ENCODE measurements at regions not wholly inside any gene's neighbourhood (a gene's known extent, or its start where the extent isn't known, plus 50 kb on each side); places are given as distances from the start of the nearest gene placed in this dataset.

DNA sequence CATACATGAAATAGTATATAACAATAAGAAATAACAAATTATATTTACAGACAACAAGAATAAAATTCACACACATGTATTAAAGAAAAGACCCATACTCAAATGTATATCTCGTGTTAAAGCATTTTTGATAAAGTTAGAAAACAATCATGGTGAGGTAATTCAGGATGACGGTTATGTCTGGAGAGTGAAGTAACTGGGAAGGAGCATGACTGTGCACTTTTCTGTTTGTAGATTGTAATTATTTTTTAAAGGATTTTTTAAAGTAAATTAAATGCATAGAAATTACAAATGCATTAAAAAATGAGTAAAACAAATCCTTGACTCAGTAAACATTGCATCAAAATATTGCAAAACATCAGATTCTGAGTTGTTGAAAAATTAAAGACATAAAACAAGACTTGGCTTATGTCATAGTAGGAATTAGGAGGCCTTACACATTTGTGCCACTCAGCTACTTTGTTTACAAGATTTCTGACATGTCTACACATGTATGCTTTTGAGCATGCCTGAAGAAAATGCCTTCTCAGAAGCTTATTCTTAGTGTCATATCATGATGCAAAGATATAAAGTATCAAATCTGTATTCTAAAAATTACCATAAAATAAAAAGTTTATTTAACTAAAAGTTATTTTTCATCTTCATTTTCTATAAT is 1325.1 kb downstream of the SLC16A7 start:
- no peak for DNase-seq (ENCODE audit: insufficient read length, low spot score)
- TF ChIP-seq, protein P1, sequence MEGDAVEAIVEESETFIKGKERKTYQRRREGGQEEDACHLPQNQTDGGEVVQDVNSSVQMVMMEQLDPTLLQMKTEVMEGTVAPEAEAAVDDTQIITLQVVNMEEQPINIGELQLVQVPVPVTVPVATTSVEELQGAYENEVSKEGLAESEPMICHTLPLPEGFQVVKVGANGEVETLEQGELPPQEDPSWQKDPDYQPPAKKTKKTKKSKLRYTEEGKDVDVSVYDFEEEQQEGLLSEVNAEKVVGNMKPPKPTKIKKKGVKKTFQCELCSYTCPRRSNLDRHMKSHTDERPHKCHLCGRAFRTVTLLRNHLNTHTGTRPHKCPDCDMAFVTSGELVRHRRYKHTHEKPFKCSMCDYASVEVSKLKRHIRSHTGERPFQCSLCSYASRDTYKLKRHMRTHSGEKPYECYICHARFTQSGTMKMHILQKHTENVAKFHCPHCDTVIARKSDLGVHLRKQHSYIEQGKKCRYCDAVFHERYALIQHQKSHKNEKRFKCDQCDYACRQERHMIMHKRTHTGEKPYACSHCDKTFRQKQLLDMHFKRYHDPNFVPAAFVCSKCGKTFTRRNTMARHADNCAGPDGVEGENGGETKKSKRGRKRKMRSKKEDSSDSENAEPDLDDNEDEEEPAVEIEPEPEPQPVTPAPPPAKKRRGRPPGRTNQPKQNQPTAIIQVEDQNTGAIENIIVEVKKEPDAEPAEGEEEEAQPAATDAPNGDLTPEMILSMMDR (IDR thresholded peaks at IDR 0.05; ENCODE audit: insufficient read depth, missing control alignments): no peak
- FAIRE-seq: no peak

DNA sequence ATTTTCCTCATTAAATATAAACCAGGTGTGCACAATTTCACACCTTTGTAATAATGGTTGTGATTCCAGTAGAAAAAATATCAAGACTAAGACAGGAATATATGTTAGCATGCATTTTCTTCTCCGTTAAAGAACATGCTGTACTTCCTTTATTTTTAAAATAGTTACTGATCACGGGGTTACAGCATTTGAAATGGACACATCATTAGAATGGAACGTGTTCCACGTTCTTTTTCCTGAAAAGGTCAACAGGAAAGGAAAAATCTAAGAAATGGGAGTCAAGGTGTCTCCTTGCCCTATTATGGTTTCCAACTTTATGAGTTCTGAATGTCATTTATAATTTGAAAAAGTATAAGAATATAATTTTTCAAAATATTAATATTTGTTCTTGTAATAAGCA is 1325.7 kb downstream of the SLC16A7 start:
- FAIRE-seq (no peak), DNase-seq (ENCODE audit: insufficient read length, low spot score) (no peak)
- TF ChIP-seq, protein P1 (IDR thresholded peaks at IDR 0.05; ENCODE audit: insufficient read depth, missing control alignments): no peak

GRCh38 chr12:60926256-60926655 is 1330.4 kb downstream of the SLC16A7 start:
- TF ChIP-seq, protein P1 (IDR thresholded peaks at IDR 0.05; ENCODE audit: insufficient read depth, missing control alignments): no peak
- DNase-seq (ENCODE audit: insufficient read length, low spot score) (no peak), FAIRE-seq (peak; percentile 70)

DNA sequence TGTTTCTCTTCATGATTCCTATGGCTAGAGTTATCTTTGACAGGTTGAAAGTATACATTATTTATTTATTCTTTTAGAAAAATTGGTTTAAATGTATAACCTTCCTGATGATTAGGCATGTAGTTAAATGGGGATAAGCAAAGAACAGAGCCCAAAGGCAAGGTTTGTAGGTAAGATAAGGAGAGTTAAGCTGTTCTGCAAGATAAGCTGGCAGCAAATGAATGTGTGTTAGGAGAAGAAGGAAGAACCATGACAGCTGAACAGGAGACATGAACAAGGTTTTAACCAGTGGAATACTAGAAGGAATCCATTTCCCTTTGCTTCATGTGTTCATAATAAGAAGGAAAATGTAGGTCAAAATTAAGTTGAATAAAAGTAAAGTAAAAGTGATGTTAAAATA is 1330.1 kb upstream of the USP15 start:
- FAIRE-seq (no peak), DNase-seq (ENCODE audit: insufficient read length, low spot score) (no peak)
- TF ChIP-seq, protein P1 (IDR thresholded peaks at IDR 0.05; ENCODE audit: insufficient read depth, missing control alignments): no peak

DNA sequence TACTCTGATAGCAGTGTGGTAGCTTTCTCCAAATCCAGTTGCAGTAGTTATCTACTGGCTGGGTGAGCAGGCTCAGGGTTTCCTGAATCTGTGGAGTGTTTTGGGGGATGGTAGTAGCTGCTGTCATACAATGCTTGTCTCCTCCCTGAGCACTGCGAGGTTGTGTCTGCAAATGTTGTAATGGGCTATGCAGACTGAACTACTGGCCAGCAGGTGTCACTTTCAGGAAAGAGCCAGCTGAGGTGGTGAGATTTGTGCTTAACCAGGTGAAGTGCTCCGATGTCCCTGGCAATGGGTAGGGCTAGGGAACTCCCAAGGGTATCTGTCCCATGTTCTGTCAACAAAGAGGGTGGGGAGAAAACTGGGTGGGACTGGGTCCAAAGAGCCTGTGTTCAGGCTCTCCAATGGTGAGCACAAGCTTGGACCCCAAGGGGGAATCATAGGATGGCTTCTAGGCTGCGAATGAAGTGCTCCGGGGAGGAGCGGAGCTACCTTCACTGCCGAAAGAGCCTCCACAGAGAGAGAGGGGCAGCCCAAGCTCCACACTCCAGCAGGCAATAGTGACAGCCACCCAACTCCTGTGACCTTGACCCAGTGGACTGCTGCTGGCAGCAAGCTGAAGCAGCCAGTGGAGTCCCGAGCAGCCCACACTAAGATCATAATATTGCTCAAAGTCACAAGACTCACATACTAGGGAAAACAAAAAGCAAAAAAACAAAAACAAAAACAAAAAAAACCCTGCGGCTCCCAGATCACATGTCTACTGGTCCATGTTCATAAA is 1324.0 kb upstream of the USP15 start:
- TF ChIP-seq, protein P1 (IDR thresholded peaks at IDR 0.05; ENCODE audit: insufficient read depth, missing control alignments): no peak
- no peak for DNase-seq (ENCODE audit: insufficient read length, low spot score)
- FAIRE-seq: no peak

GRCh38 chr12:60947533-60947932 is 1312.7 kb upstream of the USP15 start:
- FAIRE-seq: no peak
- TF ChIP-seq, protein P1 (IDR thresholded peaks at IDR 0.05; ENCODE audit: insufficient read depth, missing control alignments): no peak

GRCh38 chr12:60967128-60967527 is 1293.1 kb upstream of the USP15 start:
- DNase-seq (ENCODE audit: insufficient read length, low spot score) (no peak), FAIRE-seq (no peak)
- TF ChIP-seq, protein P1 (IDR thresholded peaks at IDR 0.05; ENCODE audit: insufficient read depth, missing control alignments): no peak

More at GRCh38 chr12:60947533-60947932, 1312.7 kb upstream of the USP15 start:
- DNase-seq (ENCODE audit: insufficient read length, low spot score): no peak
